ENCODE measurements at regions not wholly inside any gene's neighbourhood (a gene's known extent, or its start where the extent isn't known, plus 50 kb on each side); places are given as distances from the start of the nearest gene placed in this dataset.

GRCh38 chrX:27186671-27187070, 276.5 kb downstream of the PPP4R3C start:
- TF ChIP-seq CTCF (IDR thresholded peaks at IDR 0.05) (peak; percentile 39 to 90 (median 56)), POLR2A (IDR thresholded peaks at IDR 0.05) (no peak), EP300 (IDR thresholded peaks at IDR 0.05) (no peak), POLR2AphosphoS5 (IDR thresholded peaks at IDR 0.05) (no peak)
